ENCODE measurements at regions not wholly inside any gene's neighbourhood (a gene's known extent, or its start where the extent isn't known, plus 50 kb on each side); places are given as distances from the start of the nearest gene placed in this dataset.

DNA sequence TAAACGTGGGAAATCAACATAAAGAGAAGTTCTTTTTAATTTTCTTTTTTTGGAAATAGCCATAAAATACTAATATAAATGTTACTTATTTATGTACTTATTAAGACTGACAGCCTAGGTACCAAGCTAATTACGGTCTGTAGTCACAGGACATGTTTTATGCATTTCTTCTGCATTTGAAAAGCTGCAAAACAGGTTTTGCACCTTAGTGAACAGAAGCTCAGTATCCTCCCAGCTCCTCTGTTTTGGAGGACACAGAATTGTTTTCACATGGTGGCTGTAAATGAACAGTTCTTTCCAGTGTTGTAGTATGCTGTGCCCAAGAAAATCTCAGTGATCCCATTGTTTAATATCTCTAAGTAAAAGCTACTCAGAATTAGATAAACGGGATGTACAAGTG is 1788.0 kb upstream of the TENM3 start:
- DNase-seq, result no peak
- intact Hi-C loops (cut with DNase I), result no loop called here
- Histone ChIP-seq H3K27ac (no peak overlapping the region), H3K36me3 (no peaks in the 10 kb centered on the region), H3K9me3 (no peaks in the 10 kb centered on the region), H3K4me1 (no peaks in the 10 kb centered on the region), H3K4me3 (replicated peaks in 1 of 3) (no peak overlapping the region), H3K27me3 (no peaks in the 10 kb centered on the region)
- TF ChIP-seq POLR2A (IDR thresholded peaks at IDR 0.05), result no peak
- TF ChIP-seq, protein P1, sequence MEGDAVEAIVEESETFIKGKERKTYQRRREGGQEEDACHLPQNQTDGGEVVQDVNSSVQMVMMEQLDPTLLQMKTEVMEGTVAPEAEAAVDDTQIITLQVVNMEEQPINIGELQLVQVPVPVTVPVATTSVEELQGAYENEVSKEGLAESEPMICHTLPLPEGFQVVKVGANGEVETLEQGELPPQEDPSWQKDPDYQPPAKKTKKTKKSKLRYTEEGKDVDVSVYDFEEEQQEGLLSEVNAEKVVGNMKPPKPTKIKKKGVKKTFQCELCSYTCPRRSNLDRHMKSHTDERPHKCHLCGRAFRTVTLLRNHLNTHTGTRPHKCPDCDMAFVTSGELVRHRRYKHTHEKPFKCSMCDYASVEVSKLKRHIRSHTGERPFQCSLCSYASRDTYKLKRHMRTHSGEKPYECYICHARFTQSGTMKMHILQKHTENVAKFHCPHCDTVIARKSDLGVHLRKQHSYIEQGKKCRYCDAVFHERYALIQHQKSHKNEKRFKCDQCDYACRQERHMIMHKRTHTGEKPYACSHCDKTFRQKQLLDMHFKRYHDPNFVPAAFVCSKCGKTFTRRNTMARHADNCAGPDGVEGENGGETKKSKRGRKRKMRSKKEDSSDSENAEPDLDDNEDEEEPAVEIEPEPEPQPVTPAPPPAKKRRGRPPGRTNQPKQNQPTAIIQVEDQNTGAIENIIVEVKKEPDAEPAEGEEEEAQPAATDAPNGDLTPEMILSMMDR (IDR thresholded peaks at IDR 0.05), result no peak
- WGBS, 2 donors, result 26 to 27% methylated on average over 3 of the region's 3 CpGs

DNA sequence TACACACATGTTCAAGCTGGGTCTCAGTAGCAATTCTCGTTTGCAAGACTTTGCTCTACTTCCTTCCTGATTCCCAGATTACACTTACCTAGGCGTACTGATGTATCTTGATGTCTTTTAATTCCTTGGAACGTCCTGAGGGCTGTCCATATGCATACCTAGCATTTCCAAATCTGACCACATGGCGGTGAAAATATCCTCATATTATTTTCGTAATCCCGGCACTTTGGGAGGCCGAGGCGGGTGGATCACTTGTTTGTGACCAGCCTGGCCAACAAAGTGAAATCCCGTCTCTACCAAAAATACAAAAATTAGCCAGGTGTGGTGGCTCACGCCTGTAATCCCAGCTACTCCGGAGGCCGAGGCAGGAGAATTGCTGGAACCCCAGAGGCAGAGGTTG is 1786.3 kb upstream of the TENM3 start:
- 91 to 92% methylated on average over 12 of the region's 12 CpGs for WGBS, 2 donors
- TF ChIP-seq POLR2A (IDR thresholded peaks at IDR 0.05), result no peak
- TF ChIP-seq, protein P1 (IDR thresholded peaks at IDR 0.05), result no peak
- no peak for DNase-seq
- Histone ChIP-seq H3K9me3 (no peaks in the 10 kb centered on the region), H3K4me1 (no peaks in the 10 kb centered on the region), H3K4me3 (replicated peaks in 1 of 3) (no peak overlapping the region), H3K27me3 (no peaks in the 10 kb centered on the region), H3K36me3 (no peaks in the 10 kb centered on the region), H3K27ac (no peak overlapping the region)
- intact Hi-C loops (cut with DNase I), result no loop called here

DNA sequence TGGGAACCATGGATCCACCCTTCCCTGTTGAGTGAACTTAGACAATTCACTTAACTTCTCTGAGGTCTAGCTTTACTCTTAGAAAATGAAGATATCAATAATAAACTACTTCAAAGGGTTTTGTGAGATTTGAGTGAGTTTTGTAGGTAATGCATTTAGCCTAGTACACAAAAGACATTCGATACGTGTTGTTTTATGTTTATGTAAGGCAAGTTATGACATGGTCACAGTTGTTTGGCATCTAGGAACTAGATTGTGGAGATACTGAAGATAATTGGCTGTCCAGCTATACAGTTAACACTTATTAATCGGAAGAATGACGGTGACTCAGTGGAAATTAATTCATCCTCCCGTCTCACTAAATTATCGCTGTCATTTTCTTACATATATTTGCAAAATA is 1781.1 kb upstream of the TENM3 start:
- TF ChIP-seq POLR2A (IDR thresholded peaks at IDR 0.05), result no peak
- H3K4me3 ChIP-seq (replicated peaks in 1 of 3), result no peak overlapping the region
- no peaks in the 10 kb centered on the region for H3K4me1 ChIP-seq
- 96% methylated on average over 6 of the region's 6 CpGs for WGBS, 2 donors
- H3K9me3 ChIP-seq, result no peaks in the 10 kb centered on the region
- H3K27me3 ChIP-seq, result no peaks in the 10 kb centered on the region
- no peak overlapping the region for H3K27ac ChIP-seq
- H3K36me3 ChIP-seq, result no peaks in the 10 kb centered on the region
- intact Hi-C loops (cut with DNase I), result no loop called here
- no peak for DNase-seq

DNA sequence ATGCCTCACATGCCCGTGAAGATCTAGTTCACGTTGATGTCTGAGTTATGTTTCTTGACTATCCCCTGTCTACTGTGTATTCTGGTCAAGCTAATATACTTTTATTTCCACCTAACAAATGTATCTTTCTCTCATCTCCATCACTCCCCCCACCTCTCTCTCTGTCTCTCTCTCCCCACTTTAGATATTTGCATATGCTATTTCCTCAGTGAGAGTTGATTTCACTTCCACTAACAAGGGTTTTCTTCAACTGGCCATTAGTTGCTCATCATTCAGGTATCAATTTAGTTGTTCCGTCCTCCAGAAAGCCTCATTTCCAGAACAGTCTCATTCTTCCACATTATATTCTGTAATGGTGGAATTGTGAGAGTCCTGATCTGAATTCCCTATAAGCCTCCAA is 1777.8 kb upstream of the TENM3 start:
- Histone ChIP-seq H3K9me3 (no peaks in the 10 kb centered on the region), H3K27ac (no peak overlapping the region)
- 94% methylated on average over 3 of the region's 3 CpGs for WGBS, 2 donors

DNA sequence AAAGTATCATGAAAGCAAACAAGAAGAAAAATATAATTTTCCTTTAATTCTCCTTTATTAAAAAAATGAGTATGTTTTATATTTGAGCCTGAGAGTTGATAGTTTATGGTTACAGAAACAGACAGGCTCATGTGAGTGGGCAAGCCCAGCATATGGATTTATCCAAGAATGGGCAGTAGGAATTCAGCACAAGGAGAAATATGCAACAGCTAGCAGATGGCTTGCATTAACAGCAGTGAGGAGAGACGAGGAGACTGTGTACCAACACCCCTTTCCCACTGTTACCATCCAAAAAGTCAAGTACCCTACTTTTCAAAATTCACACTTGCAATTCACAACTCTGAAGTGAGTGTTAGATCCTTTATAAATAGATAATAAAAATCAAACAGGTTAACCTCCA is 1760.2 kb upstream of the TENM3 start:
- Histone ChIP-seq H3K27ac (no peak overlapping the region), H3K36me3 (no peaks in the 10 kb centered on the region), H3K27me3 (no peaks in the 10 kb centered on the region), H3K9me3 (no peaks in the 10 kb centered on the region), H3K4me1 (no peaks in the 10 kb centered on the region), H3K4me3 (replicated peaks in 1 of 3) (no peak overlapping the region)
- WGBS, 2 donors, result 32 to 45% methylated on average over 1 of the region's 1 CpG
- no peak for TF ChIP-seq POLR2A (IDR thresholded peaks at IDR 0.05)
- TF ChIP-seq, protein P1 (IDR thresholded peaks at IDR 0.05), result no peak
- intact Hi-C loops (cut with DNase I), result no loop called here
- DNase-seq, result no peak

More for the DNA sequence above, 1777.8 kb upstream of the TENM3 start:
- no peaks in the 10 kb centered on the region for H3K36me3 ChIP-seq
- DNase-seq, result no peak
- H3K4me3 ChIP-seq (replicated peaks in 1 of 3), result no peak overlapping the region
- intact Hi-C loops (cut with DNase I), result no loop called here
- no peak for TF ChIP-seq POLR2A (IDR thresholded peaks at IDR 0.05)
- TF ChIP-seq, protein P1 (IDR thresholded peaks at IDR 0.05), result no peak
- H3K27me3 ChIP-seq, result no peaks in the 10 kb centered on the region
- no peaks in the 10 kb centered on the region for H3K4me1 ChIP-seq

DNA sequence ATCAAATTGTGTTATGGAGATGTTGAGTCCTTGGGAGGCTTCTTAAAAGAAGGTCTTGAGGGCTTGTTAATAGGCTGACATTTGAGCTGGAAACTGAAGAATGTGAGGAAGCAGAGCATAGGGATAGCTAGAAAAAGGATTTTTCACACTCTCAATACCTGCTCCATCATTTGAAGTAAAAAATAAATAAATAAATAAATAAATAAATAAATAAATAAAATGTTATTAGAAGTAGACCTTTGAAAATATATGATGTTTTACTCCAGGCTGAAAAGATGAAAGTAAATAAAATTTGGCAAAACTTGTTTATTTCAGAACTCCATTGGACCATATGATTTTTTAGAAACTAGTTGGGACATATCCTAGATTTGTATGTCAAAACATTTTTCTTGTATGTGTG is 1757.8 kb upstream of the TENM3 start:
- TF ChIP-seq, protein P1 (IDR thresholded peaks at IDR 0.05), result no peak
- TF ChIP-seq POLR2A (IDR thresholded peaks at IDR 0.05), result no peak
- no peak for DNase-seq
- Histone ChIP-seq H3K9me3 (no peaks in the 10 kb centered on the region), H3K27ac (no peak overlapping the region), H3K36me3 (no peaks in the 10 kb centered on the region), H3K4me1 (no peaks in the 10 kb centered on the region), H3K27me3 (no peaks in the 10 kb centered on the region), H3K4me3 (replicated peaks in 1 of 3) (no peak overlapping the region)
- intact Hi-C loops (cut with DNase I), result no loop called here
